Heart right ventricle (tissue), 16 donors: ENCODE measurements at regions not wholly inside any gene's neighbourhood (a gene's known extent, or its start where the extent isn't known, plus 50 kb on each side); places are given as distances from the start of the nearest gene placed in this dataset.
"Not testable (repeated sequence)": the region's sequence is repeated elsewhere in the genome, so short reads cannot be mapped to it uniquely, and the experiment has no call there.

Experiments
- ATAC-seq, 8 donors: fragments of 200-7000 bp; cut with Tn5 transposase; one replicate each; pipeline ENCODE4 v1.9.1; 2020; ENCODE audit warnings: mild to moderate bottlenecking in 8 of 8, moderate library complexity in 8 of 8, moderate number of reproducible peaks in 1 of 8
- DNase-seq, 2 donors: peaks; one replicate each; pipeline ENCODE4 v3.0.0-alpha.2; 2020
- H3K27ac ChIP-seq, 10 donors: fragments of 200-600 bp; sonication (generic) in 2 of 10; one replicate each; pipeline versions ENCODE4 v1.5.0 to v1.8.0; 2020 to 2022; ENCODE audit warnings: mild to moderate bottlenecking in 3 of 10
- H3K27me3 ChIP-seq, 7 donors: fragments of 200-600 bp; one replicate each; pipeline ENCODE4 v1.8.0; 2021 to 2022; ENCODE audit warnings: mild to moderate bottlenecking in 2 of 7
- H3K36me3 ChIP-seq, 9 donors: fragments of 200-600 bp; sonication (generic) in 1 of 9; one replicate each; pipeline versions ENCODE4 v1.5.0 to v1.8.0; 2020 to 2022; ENCODE audit warnings: mild to moderate bottlenecking in 2 of 9
- H3K4me1 ChIP-seq, 9 donors: fragments of 200-600 bp; sonication (generic) in 1 of 9; one replicate each; pipeline versions ENCODE4 v1.5.0 to v1.8.0; 2020 to 2022; ENCODE audit warnings: mild to moderate bottlenecking in 4 of 9
- H3K4me3 ChIP-seq, 10 donors: fragments of 200-600 bp; sonication (generic) in 2 of 10; one replicate each; pipeline versions ENCODE4 v1.5.0 to v1.8.0; 2020 to 2022; ENCODE audit warnings: mild to moderate bottlenecking in 7 of 10, moderate library complexity in 2 of 10
- H3K9me3 ChIP-seq, 11 donors: fragments of 200-600 bp in 10 of 11; sonication (generic) in 2 of 11; one replicate each; pipeline versions ENCODE4 v1.5.0 to v1.8.0; 2013 to 2022; ENCODE audit warnings: mild to moderate bottlenecking in 2 of 11, control low read depth in 1 of 11, moderate library complexity in 1 of 11
- CTCF ChIP-seq, 9 donors: fragments of 200-600 bp; sonication (generic) in 2 of 9; IDR thresholded peaks; one replicate each; pipeline versions ENCODE4 v1.5.0 to v1.8.0; 2021 to 2022; ENCODE audit warnings: antibody characterized with exemption in 9 of 9, mild to moderate bottlenecking in 5 of 9, moderate library complexity in 1 of 9
- WGBS, 2 donors: extraction: QIAGEN DNeasy Blood & Tissue Kit; methylation state at CpG; one replicate each; pipeline ENCODE4 v1.1.7; 2013; ENCODE audit warnings: inconsistent platforms in 1 of 2; 5-methylcytosine and 5-hydroxymethylcytosine counted together
- intact Hi-C, 10 donors: fragments of 100-400 bp; cut with DNase I; formaldehyde crosslinking; loops; one replicate each; pipeline versions ENCODE4 v1.11.1 to v1.14.2; 2022
- donor health status: Arrhythmogenic right ventricular cardiomyopathy.
- donor health status: ischemic (EF 13 %, LVEDD 7.1; RV severe dilation, severe dysfunction).
- donor health status: healthy with polysubstance abuse.
- donor health status: DM: no; HTN: yes; CAD: no.
- donor health status: DM: no; HTN: no; CAD: no.
- donor health status: ischemic (EF 25% LVEDD 6.9; RV normal size, moderate dysfunction).
- donor health status: ischemic (EF 25% LVEDD 5.7; RV mildly dilated, moderate dysfunction).
- donor health status: healthy.
- donor health status: DM: yes; HTN: yes; CAD: no.
- donor health status: Ischemic cardiomyopathy.
- donor health status: ischemic (EF 35%, LVEDD 5.7; RV mildly dilated, moderate dysfunction).
- donor health status: nonischemic (EF 11% LVEDD 7.7; RV severe dilation, severe dysfunction).
- donor health status: DM: yes; HTN: yes; CAD: no.
- donor health status: PGD.
- donor health status: ischemic (EF 29% LVEDD 5.4; RV normal size, mild dysfunction).
- donor health status: nonischemic (EF 23%, LVEDD 6.1; RV moderate dilation, normal function).

DNA sequence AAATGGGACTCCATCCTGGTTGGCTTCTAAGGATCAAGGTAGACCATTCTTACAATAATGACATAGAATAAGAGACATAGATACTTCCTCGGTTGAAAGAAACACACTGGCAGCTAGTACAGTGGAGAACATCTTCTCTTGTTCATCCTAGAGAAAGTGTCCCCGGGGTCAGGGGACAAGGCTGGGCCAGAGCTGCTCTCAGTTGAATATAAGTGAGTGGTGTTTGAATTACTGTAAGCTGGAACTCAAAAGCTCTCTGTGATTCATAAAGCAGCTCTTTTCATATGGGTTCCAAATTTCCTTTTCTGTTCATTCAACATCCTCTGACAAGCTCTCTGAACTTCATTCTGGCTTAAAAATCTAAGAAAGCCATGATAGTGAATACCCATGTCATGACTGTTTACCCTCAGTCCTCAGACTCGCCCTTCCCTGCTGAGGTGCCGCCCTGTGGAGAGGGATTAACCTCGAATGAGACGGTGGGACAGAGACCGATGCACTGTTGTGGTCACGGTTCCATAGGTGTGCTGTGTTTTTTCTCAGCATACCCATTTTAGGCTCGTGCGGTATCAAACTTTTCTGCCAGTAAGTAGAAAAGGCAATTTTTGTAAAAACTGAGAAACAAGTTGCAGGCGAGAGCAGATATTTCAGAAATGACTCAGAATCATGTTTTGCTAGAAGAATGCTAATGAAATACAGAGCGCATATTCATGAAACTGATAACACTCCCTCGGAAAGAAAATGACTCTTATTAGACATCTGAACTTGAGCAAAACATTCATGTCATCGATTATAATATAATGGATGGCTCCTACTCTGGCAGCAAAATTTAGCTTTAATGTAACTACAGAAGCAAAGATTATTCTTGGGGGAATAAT lies 351.1 kb downstream of the ANAPC1 start:
- H3K9me3 ChIP-seq, DNase-seq, H3K36me3 ChIP-seq, H3K27me3 ChIP-seq, H3K4me1 ChIP-seq, H3K4me3 ChIP-seq, intact Hi-C loops: not testable (repeated sequence)
- peak in 3 of 8 donors; percentile 29 to 43 (median 32) for ATAC-seq
- 57 to 77% methylated on average over 5 to 7 of the region's 14 CpGs for WGBS, 2 donors
- H3K27ac ChIP-seq = peak overlapping the region in 1 of 10 donors; percentile 47

DNA sequence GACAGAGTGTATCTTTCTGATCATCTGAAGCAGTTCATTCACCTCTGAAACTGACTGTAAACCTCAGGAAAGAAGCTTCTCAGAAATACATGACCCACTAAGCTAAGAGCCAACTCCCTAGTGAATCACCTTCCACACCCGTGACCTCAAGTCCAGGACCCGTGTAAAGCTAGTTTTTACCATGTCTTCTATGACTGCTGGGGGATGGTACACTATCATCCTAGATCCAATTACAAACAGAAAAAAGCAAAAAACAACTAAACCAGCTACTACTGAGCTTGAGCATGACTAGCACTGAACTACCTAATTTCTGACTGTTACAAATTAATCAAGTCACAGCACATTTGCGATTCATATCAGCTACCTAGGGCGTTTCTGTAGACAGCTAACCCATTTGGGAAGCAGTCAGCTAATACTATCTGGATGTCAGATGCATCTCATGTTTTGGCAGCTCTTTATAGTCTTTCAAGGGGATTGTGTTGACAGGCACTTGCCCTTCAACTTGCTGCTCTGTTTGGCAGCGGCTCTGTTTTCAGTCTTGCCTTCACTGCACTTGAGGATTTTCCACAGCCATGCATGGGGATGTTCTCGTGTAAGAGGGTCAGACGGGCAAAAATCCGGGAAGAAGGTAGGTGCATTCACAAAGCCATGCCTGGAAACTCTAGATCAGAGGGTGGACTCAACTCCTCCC lies 350.3 kb downstream of the ANAPC1 start:
- intact Hi-C loops, H3K27me3 ChIP-seq, H3K27ac ChIP-seq, H3K4me1 ChIP-seq, H3K4me3 ChIP-seq, DNase-seq, H3K9me3 ChIP-seq, H3K36me3 ChIP-seq: not testable (repeated sequence)
- 30 to 33% methylated on average over 6 of the region's 8 CpGs for WGBS, 2 donors
- ATAC-seq = peak in 7 of 8 donors; percentile 37 to 67 (median 54)

DNA sequence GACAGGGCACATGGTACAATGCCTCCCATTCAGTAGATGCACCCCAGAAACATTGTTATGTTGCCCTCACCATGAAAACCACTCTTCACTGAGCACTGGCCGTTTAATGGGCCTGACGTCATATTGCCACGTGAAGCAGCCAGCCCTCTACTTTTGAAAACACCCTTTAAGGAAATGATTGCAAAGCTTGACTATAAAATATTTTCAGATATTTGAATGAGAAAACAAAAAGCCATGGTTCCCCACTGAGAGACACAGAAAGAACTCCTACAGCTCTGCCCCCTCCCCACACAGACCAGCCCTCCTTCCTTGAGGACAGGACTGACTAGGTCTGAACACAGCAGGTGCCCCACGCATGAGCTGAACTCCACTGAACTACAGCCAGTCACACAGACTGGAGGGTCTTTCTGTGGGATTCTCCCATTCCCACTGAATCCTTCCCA lies 349.1 kb downstream of the ANAPC1 start:
- peaks cover 0 to 7% (median 3%) of the 10 kb centered on the region in 9 donors for H3K4me1 ChIP-seq
- H3K9me3 ChIP-seq = no peaks in the 10 kb centered on the region
- WGBS, 2 donors = 57 to 73% methylated on average over 4 of the region's 4 CpGs
- DNase-seq = no peak
- ATAC-seq = no peak
- TF ChIP-seq CTCF (IDR thresholded peaks at IDR 0.05) = no peak
- intact Hi-C loops = no loop called here
- no peak overlapping the region for H3K4me3 ChIP-seq
- H3K27me3 ChIP-seq = peaks cover 0 to 3% (median 0%) of the 10 kb centered on the region in 7 donors
- H3K27ac ChIP-seq = peak overlapping the region in 1 of 10 donors; percentile 57
- no peaks in the 10 kb centered on the region for H3K36me3 ChIP-seq

GRCh38 chr2:111535404-111535803 lies 348.6 kb downstream of the ANAPC1 start:
- H3K4me1 ChIP-seq = peaks cover 0 to 7% (median 3%) of the 10 kb centered on the region in 9 donors
- WGBS, 2 donors = 34 to 39% methylated on average over 1 of the region's 1 CpG
- H3K4me3 ChIP-seq = no peak overlapping the region
- peaks cover 0 to 3% (median 0%) of the 10 kb centered on the region in 7 donors for H3K27me3 ChIP-seq
- H3K9me3 ChIP-seq = no peaks in the 10 kb centered on the region
- intact Hi-C loops = no loop called here
- H3K27ac ChIP-seq = peak overlapping the region in 1 of 10 donors; percentile 57
- DNase-seq (no peak), ATAC-seq (no peak)
- TF ChIP-seq CTCF (IDR thresholded peaks at IDR 0.05) = no peak
- H3K36me3 ChIP-seq = no peaks in the 10 kb centered on the region

DNA sequence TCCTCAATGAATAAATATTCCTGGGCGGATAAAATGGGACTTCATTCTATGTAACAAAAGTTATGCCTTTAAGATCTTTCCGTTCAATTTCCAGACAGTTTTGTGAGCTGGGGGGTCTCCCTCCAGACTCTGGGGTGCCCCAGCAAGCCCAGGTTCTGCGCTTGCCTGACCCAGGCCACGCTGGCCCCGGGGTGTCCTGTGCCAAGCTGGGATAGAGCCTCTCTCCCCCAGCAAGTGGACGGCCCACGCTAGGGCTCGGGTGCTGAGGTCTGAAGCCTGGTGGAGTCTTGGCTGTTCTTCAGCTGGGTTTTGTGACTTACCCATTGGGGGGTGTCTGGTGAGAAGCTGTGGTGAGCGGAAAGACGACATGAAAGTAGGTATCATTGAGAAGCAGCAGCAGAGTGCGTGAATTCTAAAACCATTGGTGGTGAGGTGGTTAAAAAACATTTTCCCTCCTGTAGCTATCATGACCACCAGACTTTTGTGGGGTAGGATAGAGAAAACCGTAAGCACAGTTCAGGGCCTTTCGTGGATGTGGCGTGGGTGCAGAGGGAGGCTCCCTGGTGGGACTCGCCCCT lies 346.8 kb downstream of the ANAPC1 start:
- Histone ChIP-seq H3K27ac (no peak overlapping the region), H3K4me1 (peaks cover 0 to 7% (median 3%) of the 10 kb centered on the region in 9 donors), H3K9me3 (no peaks in the 10 kb centered on the region), H3K4me3 (no peak overlapping the region), H3K36me3 (no peaks in the 10 kb centered on the region), H3K27me3 (peaks cover 0 to 3% (median 0%) of the 10 kb centered on the region in 7 donors)
- no peak for TF ChIP-seq CTCF (IDR thresholded peaks at IDR 0.05)
- ATAC-seq (no peak), DNase-seq (no peak)
- WGBS, 2 donors = 95 to 97% methylated on average over 15 of the region's 15 CpGs
- intact Hi-C loops = no loop called here

DNA sequence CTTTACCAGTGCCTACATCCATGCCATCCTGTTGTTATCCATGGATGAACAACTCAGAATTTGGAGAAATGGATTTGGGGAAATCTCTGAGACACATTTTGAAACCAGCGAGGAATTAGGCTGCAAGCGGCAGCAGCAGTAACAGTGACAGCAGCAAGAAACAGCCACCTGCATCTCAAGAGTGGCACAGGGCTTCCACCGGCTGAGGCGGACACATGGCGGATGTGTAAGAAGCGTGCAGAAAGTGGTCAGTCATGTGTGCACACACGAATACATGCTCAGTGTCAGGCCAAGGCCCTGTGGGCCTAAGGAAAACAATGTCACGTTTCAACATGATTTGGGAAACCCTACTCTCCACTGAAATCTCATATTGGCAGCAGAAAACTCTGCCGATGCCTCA lies 344.0 kb downstream of the ANAPC1 start:
- ATAC-seq, H3K4me3 ChIP-seq, H3K36me3 ChIP-seq, H3K4me1 ChIP-seq, H3K9me3 ChIP-seq, DNase-seq, intact Hi-C loops, H3K27me3 ChIP-seq, H3K27ac ChIP-seq: not testable (repeated sequence)
- whole genome bisulfite sequencing, 2 donors = 93 to 96% methylated on average over 5 to 6 of the region's 9 CpGs

DNA sequence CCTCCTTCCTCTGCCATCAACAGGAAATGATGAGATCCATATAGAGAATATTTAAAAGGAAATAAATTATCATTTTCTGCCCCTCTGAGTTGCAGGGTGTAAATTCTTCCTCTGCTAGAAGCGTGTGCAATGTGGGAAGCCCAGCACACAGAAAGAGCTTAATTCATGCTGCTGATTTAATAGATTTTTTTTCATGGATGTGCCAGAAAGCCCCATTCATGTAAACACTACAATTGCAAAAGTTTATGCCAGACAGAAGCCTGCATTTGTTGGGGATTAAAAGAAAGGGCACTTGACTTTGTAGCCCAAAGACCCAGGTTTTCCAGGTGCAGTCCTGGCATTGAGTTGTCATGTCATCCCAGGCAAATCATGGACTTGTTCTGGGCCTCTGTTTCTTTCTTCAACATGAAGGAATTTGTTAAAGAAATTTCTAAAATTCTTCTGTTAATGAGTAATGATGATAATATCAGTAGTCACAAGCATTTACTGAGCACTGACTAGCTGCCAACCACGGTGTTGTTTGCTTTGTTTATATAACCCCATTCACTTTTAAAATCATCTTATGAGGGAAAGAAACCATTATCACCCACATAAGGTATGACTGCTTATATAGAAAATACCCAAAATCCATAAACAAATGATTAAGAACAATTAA lies 341.7 kb downstream of the ANAPC1 start:
- DNase-seq, H3K4me1 ChIP-seq, intact Hi-C loops, H3K27ac ChIP-seq, ATAC-seq, H3K27me3 ChIP-seq, H3K36me3 ChIP-seq, H3K9me3 ChIP-seq, H3K4me3 ChIP-seq: not testable (repeated sequence)
- 36 to 40% methylated on average over 1 of the region's 2 CpGs for WGBS, 2 donors
